ENCODE measurements at regions not wholly inside any gene's neighbourhood (a gene's known extent, or its start where the extent isn't known, plus 50 kb on each side); places are given as distances from the start of the nearest gene placed in this dataset.

GRCh38 chr10:83167081-83167480, 972.2 kb upstream of the GHITM start:
- TF ChIP-seq CTCF (optimal IDR thresholded peaks at IDR 0.05 in 1 of 3, IDR thresholded peaks at IDR 0.05 in 1 of 3, conservative IDR thresholded peaks at IDR 0.05 in 1 of 3; ENCODE audit: extremely low read depth in 1 of 3, insufficient read depth in 2 of 3, low read length in 3 of 3) (no peak), EZH2 (IDR thresholded peaks at IDR 0.05; ENCODE audit: low read length) (no peak)

Measured in keratinocyte (primary cell).